T-cell (primary cell): ENCODE measurements at regions not wholly inside any gene's neighbourhood (a gene's known extent, or its start where the extent isn't known, plus 50 kb on each side); places are given as distances from the start of the nearest gene placed in this dataset.
"Not testable (repeated sequence)": the region's sequence is repeated elsewhere in the genome, so short reads cannot be mapped to it uniquely, and the experiment has no call there.

Experiments used
- ATAC-seq, 4 experiments: fragments of 200-7000 bp in 3 of 4; fragments of 150-1000 bp in 1 of 4; cut with Tn5 transposase; replicated peaks in 1 of 4; 1 replicate in 3 of 4; 2 replicates in 1 of 4; pipeline ENCODE4 v1.10.0; 2021; ENCODE audit warnings: moderate library complexity in 3 of 4, mild to moderate bottlenecking in 2 of 4, moderate number of reproducible peaks in 1 of 4
- CTCF ChIA-PET, 2 donors: fragments of 300-600 bp; sonication (Branson Sonifier 250); formaldehyde crosslinking; loops; one replicate each; lab custom pipeline; 2022; ENCODE audit warnings: antibody characterized with exemption in 2 of 2; lab: Charles Lee
- POLR2A ChIA-PET, 2 donors: fragments of 300-600 bp; sonication (Branson Sonifier 250); formaldehyde crosslinking; loops; one replicate each; lab custom pipeline; 2022; ENCODE audit warnings: antibody characterized with exemption in 2 of 2; lab: Charles Lee
- DNase-seq, 35 experiments: peaks; one replicate each; pipeline versions ENCODE4 v3.0.0 to v3.0.0-alpha.2; 2013 to 2023
- H3K27ac ChIP-seq: one replicate; pipeline ENCODE4 v1.5.1; 2013; ENCODE audit warnings: low read length
- H3K27me3 ChIP-seq, 2 experiments: replicated peaks in 1 of 2; 1 replicate in 1 of 2; 2 replicates in 1 of 2; pipeline versions ENCODE4 v1.6.1 to v1.7.0; 2013; ENCODE audit warnings: low read length in 1 of 2, mixed read lengths in 1 of 2; ENCODE audit not compliant: control insufficient read depth in 2 of 2, insufficient read depth in 2 of 2; ENCODE audit errors: extremely low read depth in 1 of 2
- H3K36me3 ChIP-seq, 2 donors: 1 replicate in 1 of 2; 2 replicates in 1 of 2; pipeline versions ENCODE4 v1.6.1 to v1.7.0; 2013; ENCODE audit warnings: low read length in 1 of 2; ENCODE audit not compliant: control insufficient read depth in 2 of 2, insufficient read depth in 1 of 2; ENCODE audit errors: extremely low read depth in 1 of 2
- H3K4me1 ChIP-seq, 2 experiments: 1 replicate in 1 of 2; 2 replicates in 1 of 2; pipeline versions ENCODE4 v1.6.1 to v1.7.0; 2013; ENCODE audit warnings: low read length in 2 of 2, mixed read lengths in 1 of 2; ENCODE audit not compliant: insufficient read depth in 2 of 2, control insufficient read depth in 1 of 2; ENCODE audit errors: extremely low read depth in 1 of 2
- H3K4me3 ChIP-seq, 2 donors: 1 replicate in 1 of 2; 2 replicates in 1 of 2; pipeline versions ENCODE4 v1.5.1 to v1.7.0; 2013; ENCODE audit warnings: mild to moderate bottlenecking in 2 of 2, low read length in 1 of 2, moderate library complexity in 1 of 2; ENCODE audit not compliant: control insufficient read depth in 1 of 2; ENCODE audit errors: extremely low read depth in 1 of 2
- H3K9me3 ChIP-seq: 2 replicates; pipeline ENCODE4 v1.7.0; 2013
- H3K27ac Mint-ChIP-seq, 2 donors: one replicate each; pipeline ENCODE4 v1.8.0; 2020 to 2021; ENCODE audit warnings: mild to moderate bottlenecking in 2 of 2, mixed read lengths in 2 of 2
- H3K27me3 Mint-ChIP-seq, 2 donors: one replicate each; pipeline ENCODE4 v1.8.0; 2021 to 2022; ENCODE audit warnings: mixed read lengths in 2 of 2
- H3K36me3 Mint-ChIP-seq: one replicate; pipeline ENCODE4 v1.8.0; 2021; ENCODE audit warnings: mixed read lengths
- H3K4me1 Mint-ChIP-seq, 3 donors: one replicate each; pipeline ENCODE4 v1.8.0; 2020 to 2022; ENCODE audit warnings: mixed read lengths in 3 of 3, mild to moderate bottlenecking in 1 of 3
- H3K4me3 Mint-ChIP-seq, 3 donors: one replicate each; pipeline ENCODE4 v1.8.0; 2020 to 2022; ENCODE audit warnings: mild to moderate bottlenecking in 3 of 3, mixed read lengths in 3 of 3, moderate library complexity in 3 of 3
- H3K9me3 Mint-ChIP-seq, 3 donors: one replicate each; pipeline ENCODE4 v1.8.0; 2020 to 2022; ENCODE audit warnings: mixed read lengths in 3 of 3
- WGBS: methylation state at CpG from one replicate; pipeline ENCODE4 v1.1.5; 2013; ENCODE audit warnings: missing lambda C conversion rate; ENCODE audit not compliant: insufficient coverage; 5-methylcytosine and 5-hydroxymethylcytosine counted together

DNA sequence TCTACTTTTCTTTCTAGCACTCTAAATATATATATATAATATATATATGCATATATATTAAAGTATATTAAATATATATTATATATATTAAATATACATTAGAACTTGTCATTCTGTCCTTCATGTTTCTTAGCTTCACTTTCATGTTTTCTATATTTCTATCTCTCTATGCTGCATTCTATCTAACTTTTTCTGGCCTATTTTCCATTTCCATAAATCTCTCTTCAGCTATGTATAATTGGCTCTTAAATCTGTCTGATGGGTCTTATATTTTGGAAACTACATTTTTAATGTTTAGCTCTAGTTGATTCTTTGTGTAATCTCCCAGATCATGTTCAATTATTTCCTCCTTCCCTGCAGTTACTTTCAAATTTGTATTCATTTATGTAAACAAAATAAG is 72.2 kb downstream of the MTNR1B start:
- H3K9me3 Mint-ChIP-seq = peaks cover 0 to 10% (median 2%) of the 10 kb centered on the region in 3 donors
- H3K36me3 ChIP-seq = no peaks in the 10 kb centered on the region
- no peaks in the 10 kb centered on the region for H3K4me1 Mint-ChIP-seq
- no peaks in the 10 kb centered on the region for H3K4me1 ChIP-seq
- no peaks in the 10 kb centered on the region for H3K9me3 ChIP-seq
- H3K27ac Mint-ChIP-seq = no peak overlapping the region
- no peak overlapping the region for H3K4me3 Mint-ChIP-seq
- no peaks in the 10 kb centered on the region for H3K27me3 ChIP-seq
- DNase-seq (no peak), ATAC-seq (no peak)
- ChIA-PET CTCF (no interaction called here), POLR2A (interaction anchor here in 1 of 2 donors (0.6 kb wide), 1 partner anchor 31 kb away, joined by 3 read pairs; no protein-coding TSS in a partner anchor)
- H3K27me3 Mint-ChIP-seq = peaks cover 3 to 6% of the 10 kb centered on the region in 2 donors
- no peak overlapping the region for H3K27ac ChIP-seq
- H3K4me3 ChIP-seq = no peak overlapping the region
- no peaks in the 10 kb centered on the region for H3K36me3 Mint-ChIP-seq

DNA sequence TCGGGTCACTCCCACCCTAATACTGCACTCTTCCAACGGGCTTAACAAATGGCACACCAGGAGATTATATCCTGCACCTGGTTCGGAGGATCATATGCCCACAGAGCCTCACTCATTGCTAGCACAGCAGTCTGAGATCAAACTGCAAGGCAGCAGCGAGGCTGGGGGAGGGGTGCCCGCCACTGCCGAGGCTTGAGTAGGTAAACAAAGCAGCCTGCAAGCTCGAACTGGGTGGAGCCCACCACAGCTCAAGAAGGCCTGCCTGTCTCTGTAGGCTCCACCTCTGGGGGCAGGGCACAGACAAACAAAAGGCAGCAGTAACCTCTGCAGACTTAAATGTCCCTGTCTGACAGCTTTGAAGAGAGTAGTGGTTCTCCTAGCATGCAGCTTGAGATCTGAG is 73.7 kb downstream of the MTNR1B start:
- 100% methylated on average over 2 of the region's 7 CpGs for WGBS
- H3K27ac ChIP-seq, H3K9me3 ChIP-seq, H3K36me3 Mint-ChIP-seq, H3K27me3 Mint-ChIP-seq, H3K4me1 ChIP-seq, H3K4me3 ChIP-seq, H3K27me3 ChIP-seq, H3K27ac Mint-ChIP-seq, H3K9me3 Mint-ChIP-seq, H3K4me1 Mint-ChIP-seq, H3K36me3 ChIP-seq, CTCF ChIA-PET, DNase-seq, POLR2A ChIA-PET, H3K4me3 Mint-ChIP-seq, ATAC-seq: not testable (repeated sequence)

DNA sequence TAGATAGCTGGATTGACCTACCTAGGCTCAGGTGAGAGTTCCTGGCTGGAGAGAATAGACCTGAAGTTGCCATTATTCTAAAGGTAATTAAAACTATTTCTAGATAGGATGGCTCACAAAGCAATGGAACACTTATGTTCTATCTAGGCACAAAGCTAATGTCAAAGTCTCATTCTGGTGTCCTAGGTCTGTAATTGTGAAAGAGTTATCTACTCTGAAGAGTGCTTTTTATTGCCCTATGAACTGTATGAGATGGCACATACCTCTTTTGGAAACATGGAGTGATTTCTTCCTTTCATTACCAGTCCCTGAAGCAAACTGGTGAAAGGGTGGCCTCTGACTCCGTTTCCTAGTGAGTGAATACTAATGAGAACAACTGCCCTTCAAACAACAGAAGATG is 80.3 kb downstream of the MTNR1B start:
- POLR2A ChIA-PET = no interaction called here
- H3K4me1 Mint-ChIP-seq = no peaks in the 10 kb centered on the region
- CTCF ChIA-PET = no interaction called here

DNA sequence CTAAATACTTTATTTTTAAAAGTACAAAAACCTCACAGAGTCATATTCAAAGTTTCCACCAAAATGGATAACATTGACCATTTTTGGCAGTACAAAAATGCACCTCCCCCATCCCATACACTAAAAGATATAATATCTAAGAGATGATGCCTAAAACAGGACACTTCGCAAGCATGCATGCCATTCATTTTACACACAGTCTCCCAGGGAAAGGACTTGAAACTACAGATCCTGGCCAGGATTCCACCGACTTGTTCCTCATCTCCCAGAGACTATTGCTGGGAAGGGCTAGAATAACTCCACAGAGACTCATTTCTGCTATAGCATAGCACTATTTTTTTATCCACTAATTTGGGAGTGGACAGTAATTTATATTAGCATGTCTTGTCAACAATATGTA is 81.7 kb downstream of the MTNR1B start:
- CTCF ChIA-PET = no interaction called here
- H3K4me3 Mint-ChIP-seq = no peak overlapping the region
- H3K36me3 ChIP-seq = no peaks in the 10 kb centered on the region
- no peak for ATAC-seq
- H3K4me3 ChIP-seq = no peak overlapping the region
- no peak overlapping the region for H3K27ac Mint-ChIP-seq
- H3K27ac ChIP-seq = no peak overlapping the region
- POLR2A ChIA-PET = no interaction called here
- H3K9me3 ChIP-seq = no peaks in the 10 kb centered on the region
- no peak for DNase-seq
- H3K9me3 Mint-ChIP-seq = no peaks in the 10 kb centered on the region
- no peaks in the 10 kb centered on the region for H3K4me1 ChIP-seq
- H3K27me3 Mint-ChIP-seq = no peaks in the 10 kb centered on the region
- H3K4me1 Mint-ChIP-seq = no peaks in the 10 kb centered on the region
- no peaks in the 10 kb centered on the region for H3K27me3 ChIP-seq
- no peaks in the 10 kb centered on the region for H3K36me3 Mint-ChIP-seq
- WGBS = 100% methylated on average over 1 of the region's 2 CpGs

More for the DNA sequence above, 80.3 kb downstream of the MTNR1B start:
- no peak overlapping the region for H3K27ac Mint-ChIP-seq
- H3K9me3 ChIP-seq = no peaks in the 10 kb centered on the region
- no peaks in the 10 kb centered on the region for H3K27me3 Mint-ChIP-seq
- no peaks in the 10 kb centered on the region for H3K36me3 ChIP-seq
- no peaks in the 10 kb centered on the region for H3K27me3 ChIP-seq
- no peak overlapping the region for H3K27ac ChIP-seq
- H3K4me3 ChIP-seq = no peak overlapping the region
- H3K9me3 Mint-ChIP-seq = no peaks in the 10 kb centered on the region
- ATAC-seq = no peak
- no peaks in the 10 kb centered on the region for H3K36me3 Mint-ChIP-seq
- no CpG with 5 or more reads among the region's 1 CpG for WGBS
- no peak overlapping the region for H3K4me3 Mint-ChIP-seq
- no peaks in the 10 kb centered on the region for H3K4me1 ChIP-seq
- DNase-seq = no peak

DNA sequence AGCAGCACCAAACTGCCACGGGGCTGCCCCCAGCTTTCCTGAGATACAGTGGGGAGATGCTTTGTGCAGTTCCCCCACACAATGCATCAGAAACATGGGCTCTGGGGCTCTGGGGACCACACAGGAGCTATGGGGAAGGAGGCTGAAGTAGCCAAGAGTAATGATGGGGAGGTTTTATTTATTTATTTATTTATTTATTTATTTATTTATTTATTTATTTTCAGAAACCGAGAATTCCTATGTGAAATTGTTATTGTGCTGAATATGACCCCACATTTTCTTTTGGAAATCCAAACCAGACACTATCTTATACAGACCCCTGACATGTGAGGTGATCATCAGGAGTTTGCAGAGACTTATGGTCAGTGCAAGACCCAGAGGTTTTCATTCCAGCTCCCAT is 84.4 kb downstream of the MTNR1B start:
- H3K4me1 ChIP-seq = no peaks in the 10 kb centered on the region
- no peak overlapping the region for H3K4me3 Mint-ChIP-seq
- H3K27ac Mint-ChIP-seq = no peak overlapping the region
- no peaks in the 10 kb centered on the region for H3K4me1 Mint-ChIP-seq
- DNase-seq (no peak), ATAC-seq (no peak)
- no CpG with 5 or more reads among the region's 2 CpGs for WGBS
- H3K36me3 Mint-ChIP-seq = no peaks in the 10 kb centered on the region
- H3K4me3 ChIP-seq = no peak overlapping the region
- no peaks in the 10 kb centered on the region for H3K9me3 ChIP-seq
- H3K36me3 ChIP-seq = no peaks in the 10 kb centered on the region
- H3K27ac ChIP-seq = no peak overlapping the region
- H3K27me3 Mint-ChIP-seq = no peaks in the 10 kb centered on the region
- ChIA-PET POLR2A (no interaction called here), CTCF (no interaction called here)
- H3K9me3 Mint-ChIP-seq = peaks cover 0 to 2% (median 0%) of the 10 kb centered on the region in 3 donors
- no peaks in the 10 kb centered on the region for H3K27me3 ChIP-seq

DNA sequence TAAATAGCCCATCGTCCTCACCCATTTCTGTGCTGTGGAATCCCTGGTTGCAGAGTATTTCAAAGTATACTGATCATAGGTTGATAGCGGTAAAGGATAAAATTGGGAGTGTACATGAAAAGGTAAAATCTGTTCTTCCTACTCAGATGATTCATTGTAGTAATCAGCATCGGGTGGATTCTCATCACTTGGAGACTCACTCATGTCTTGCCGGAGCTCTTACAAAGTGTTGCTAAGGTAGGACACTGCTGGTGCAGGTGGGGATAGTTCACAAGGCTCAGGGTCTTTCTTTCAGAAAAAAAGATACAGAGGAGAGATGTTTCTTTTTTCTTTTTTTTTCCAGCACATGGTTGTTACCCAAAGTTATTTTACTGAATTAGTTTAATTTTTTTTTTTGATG is 84.8 kb downstream of the MTNR1B start:
- no peak for DNase-seq
- CTCF ChIA-PET = no interaction called here
- Histone ChIP-seq H3K27ac (no peak overlapping the region), H3K36me3 (no peaks in the 10 kb centered on the region), H3K4me3 (no peak overlapping the region), H3K9me3 (no peaks in the 10 kb centered on the region), H3K4me1 (no peaks in the 10 kb centered on the region), H3K27me3 (no peaks in the 10 kb centered on the region)
- ATAC-seq = no peak
- peaks cover 0 to 2% (median 0%) of the 10 kb centered on the region in 3 donors for H3K9me3 Mint-ChIP-seq
- POLR2A ChIA-PET = no interaction called here
- no CpG with 5 or more reads among the region's 4 CpGs for WGBS
- H3K36me3 Mint-ChIP-seq = no peaks in the 10 kb centered on the region
- H3K27me3 Mint-ChIP-seq = no peaks in the 10 kb centered on the region
- H3K4me3 Mint-ChIP-seq = no peak overlapping the region
- no peak overlapping the region for H3K27ac Mint-ChIP-seq
- no peaks in the 10 kb centered on the region for H3K4me1 Mint-ChIP-seq

DNA sequence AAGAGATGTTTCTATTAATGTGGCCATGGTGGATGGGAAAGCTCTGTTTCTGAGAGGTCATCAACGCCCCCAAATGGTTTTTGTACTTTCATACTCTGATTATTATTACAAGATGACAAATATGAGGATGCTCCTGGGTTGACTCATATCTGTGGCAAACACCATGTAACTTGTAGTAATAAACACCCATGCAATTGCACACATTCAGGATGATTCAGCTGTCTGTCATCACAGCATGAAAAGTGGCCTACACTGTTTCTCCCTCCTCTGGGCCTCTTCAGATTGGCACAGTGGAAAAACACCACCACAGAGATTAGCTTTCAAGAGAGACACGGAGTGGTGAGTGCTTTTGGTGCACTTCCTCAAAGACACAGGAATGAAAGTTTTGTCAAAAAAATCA is 85.4 kb downstream of the MTNR1B start:
- no peaks in the 10 kb centered on the region for H3K4me1 ChIP-seq
- H3K27ac Mint-ChIP-seq = no peak overlapping the region
- H3K4me3 Mint-ChIP-seq = no peak overlapping the region
- no peak for ATAC-seq
- no peak for DNase-seq
- no peaks in the 10 kb centered on the region for H3K4me1 Mint-ChIP-seq
- POLR2A ChIA-PET = no interaction called here
- H3K27ac ChIP-seq = no peak overlapping the region
- no peaks in the 10 kb centered on the region for H3K36me3 ChIP-seq
- H3K9me3 ChIP-seq = no peaks in the 10 kb centered on the region
- H3K36me3 Mint-ChIP-seq = no peaks in the 10 kb centered on the region
- H3K9me3 Mint-ChIP-seq = peaks cover 0 to 2% (median 0%) of the 10 kb centered on the region in 3 donors
- CTCF ChIA-PET = no interaction called here
- WGBS = no CpG with 5 or more reads among the region's 2 CpGs
- H3K27me3 ChIP-seq = no peaks in the 10 kb centered on the region
- H3K4me3 ChIP-seq = no peak overlapping the region
- H3K27me3 Mint-ChIP-seq = no peaks in the 10 kb centered on the region
